ENCODE measurements at regions not wholly inside any gene's neighbourhood (a gene's known extent, or its start where the extent isn't known, plus 50 kb on each side); places are given as distances from the start of the nearest gene placed in this dataset.

- ChIA-PET CTCF (no interaction called here), POLR2A (no interaction called here)
Measured at GRCh38 chr6:5946701-5947100, 60.0 kb downstream of the NRN1 start.

- ChIA-PET CTCF (no interaction called here), POLR2A (no interaction called here)
Measured at GRCh38 chr6:5946181-5946580, 60.5 kb downstream of the NRN1 start.

- POLR2A ChIA-PET, result no interaction called here
- CTCF ChIA-PET, result no interaction called here
Measured at GRCh38 chr6:5943591-5943990, 63.1 kb downstream of the NRN1 start.

GRCh38 chr6:5942591-5942990 is 64.1 kb downstream of the NRN1 start:
- POLR2A ChIA-PET, result no interaction called here
- CTCF ChIA-PET, result no interaction called here

GRCh38 chr6:5941188-5941587 is 65.5 kb downstream of the NRN1 start:
- ChIA-PET CTCF (no interaction called here), POLR2A (no interaction called here)

- CTCF ChIA-PET, result no interaction called here
Measured at GRCh38 chr6:5938934-5939333, 67.8 kb downstream of the NRN1 start.

GRCh38 chr6:5937936-5938706 is 68.6 kb downstream of the NRN1 start:
- ChIA-PET CTCF (no interaction called here), POLR2A (no interaction called here)

More at GRCh38 chr6:5938934-5939333, 67.8 kb downstream of the NRN1 start:
- POLR2A ChIA-PET, result no interaction called here

GRCh38 chr6:5937169-5937909 is 69.4 kb downstream of the NRN1 start:
- ChIA-PET CTCF (no interaction called here), POLR2A (no interaction called here)

- POLR2A ChIA-PET, result no interaction called here
Measured at GRCh38 chr6:5936631-5937030, 70.1 kb downstream of the NRN1 start.

GRCh38 chr6:5936140-5936539 is 70.6 kb downstream of the NRN1 start:
- ChIA-PET CTCF (no interaction called here), POLR2A (no interaction called here)

More at GRCh38 chr6:5936631-5937030, 70.1 kb downstream of the NRN1 start:
- CTCF ChIA-PET, result no interaction called here

- ChIA-PET CTCF (no interaction called here), POLR2A (no interaction called here)
Measured at GRCh38 chr6:5930968-5931367, 75.8 kb downstream of the NRN1 start.

- CTCF ChIA-PET, result interaction anchor here (0.5 kb wide), 1 partner anchor 1128 kb away, joined by 3 read pairs; no protein-coding TSS in a partner anchor
- POLR2A ChIA-PET, result no interaction called here
Measured at GRCh38 chr6:5930143-5930770, 76.5 kb downstream of the NRN1 start.

- POLR2A ChIA-PET, result no interaction called here
- CTCF ChIA-PET, result interaction anchor here (0.6 kb wide), 1 partner anchor 680 kb away, joined by 3 read pairs; no protein-coding TSS in a partner anchor
Measured at GRCh38 chr6:5923840-5924239, 82.9 kb downstream of the NRN1 start.

- ChIA-PET CTCF (no interaction called here), POLR2A (no interaction called here)
Measured at GRCh38 chr6:5922230-5922629, 84.5 kb downstream of the NRN1 start.

- ChIA-PET POLR2A (no interaction called here), CTCF (no interaction called here)
Measured at GRCh38 chr6:5909721-5910120, 97.0 kb downstream of the NRN1 start.

- CTCF ChIA-PET, result no interaction called here
Measured at GRCh38 chr6:5906842-5907241, 99.9 kb downstream of the NRN1 start.

GRCh38 chr6:5906340-5906670 is 100.4 kb downstream of the NRN1 start:
- POLR2A ChIA-PET, result no interaction called here
- CTCF ChIA-PET, result no interaction called here

More at GRCh38 chr6:5906842-5907241, 99.9 kb downstream of the NRN1 start:
- POLR2A ChIA-PET, result no interaction called here

GRCh38 chr6:5905431-5906339 is 101.0 kb downstream of the NRN1 start:
- CTCF ChIA-PET, result no interaction called here
- POLR2A ChIA-PET, result no interaction called here

GRCh38 chr6:5904532-5904931 is 102.2 kb downstream of the NRN1 start:
- CTCF ChIA-PET, result no interaction called here
- POLR2A ChIA-PET, result no interaction called here

Measured in activated CD8-positive, alpha-beta memory T cell treated with anti-CD3 and anti-CD28 coated beads for 36 hours (primary cell).